Keratinocyte (primary cell): ENCODE measurements at regions not wholly inside any gene's neighbourhood (a gene's known extent, or its start where the extent isn't known, plus 50 kb on each side); places are given as distances from the start of the nearest gene placed in this dataset.

Experiments
- DNase-seq: peaks from one replicate; pipeline ENCODE4 v3.0.0-alpha.2; 2011; ENCODE audit warnings: low read depth, missing footprints, low spot score
- FAIRE-seq: peaks from 2 replicates; lab custom pipeline; 2011; peaks lifted over from hg19 to GRCh38; lab: Jason Lieb, UNC
- H2AFZ ChIP-seq: 2 replicates; pipeline ENCODE4 v1.6.0; 2012; ENCODE audit warnings: low read length, control low read depth, inconsistent platforms; ENCODE audit not compliant: control insufficient read depth
- H3K27ac ChIP-seq: 2 replicates; pipeline ENCODE4 v1.5.1; 2011; ENCODE audit warnings: low read length; ENCODE audit not compliant: control insufficient read depth, insufficient read depth
- H3K27me3 ChIP-seq: 3 replicates; pipeline ENCODE4 v1.6.0; 2011; ENCODE audit warnings: low read length; ENCODE audit not compliant: control insufficient read depth, insufficient read depth; ENCODE audit errors: extremely low read depth
- H3K36me3 ChIP-seq, 2 experiments: 2 replicates in 1 of 2; 3 replicates in 1 of 2; pipeline ENCODE4 v1.5.1; 2011; ENCODE audit warnings: low read length in 2 of 2, mild to moderate bottlenecking in 1 of 2; ENCODE audit not compliant: control insufficient read depth in 2 of 2, insufficient read depth in 2 of 2; ENCODE audit errors: extremely low read depth in 1 of 2
- H3K4me1 ChIP-seq: 3 replicates; pipeline ENCODE4 v1.5.1; 2011; ENCODE audit warnings: low read length; ENCODE audit not compliant: control insufficient read depth, insufficient read depth; ENCODE audit errors: extremely low read depth
- H3K4me2 ChIP-seq: 3 replicates; pipeline ENCODE4 v1.6.0; 2011; ENCODE audit warnings: low read depth, low read length; ENCODE audit not compliant: control insufficient read depth, insufficient read depth; ENCODE audit errors: extremely low read depth
- H3K4me3 ChIP-seq, 3 experiments: fragments of 200-600 bp in 1 of 3; sonication (generic) in 1 of 3; 2 replicates in 2 of 3; 3 replicates in 1 of 3; pipeline ENCODE4 v1.5.1; 2011 to 2016; ENCODE audit warnings: low read length in 3 of 3, mild to moderate bottlenecking in 3 of 3, control low read depth in 2 of 3, inconsistent platforms in 1 of 3, low read depth in 1 of 3, mixed read lengths in 1 of 3, mixed run types in 1 of 3, moderate library complexity in 1 of 3; ENCODE audit not compliant: control insufficient read depth in 2 of 3, insufficient read depth in 2 of 3; ENCODE audit errors: extremely low read depth in 1 of 3
- H3K79me2 ChIP-seq: 2 replicates; pipeline ENCODE4 v1.6.0; 2012; ENCODE audit warnings: low read length; ENCODE audit not compliant: control insufficient read depth, insufficient read depth
- H3K9ac ChIP-seq: 3 replicates; pipeline ENCODE4 v1.6.0; 2011; ENCODE audit warnings: low read length; ENCODE audit not compliant: control insufficient read depth, insufficient read depth; ENCODE audit errors: extremely low read depth
- H3K9me1 ChIP-seq: 3 replicates; pipeline ENCODE4 v1.6.0; 2011; ENCODE audit warnings: low read length; ENCODE audit not compliant: control insufficient read depth, insufficient read depth; ENCODE audit errors: extremely low read depth
- H3K9me3 ChIP-seq: 2 replicates; pipeline ENCODE4 v1.5.1; 2012; ENCODE audit warnings: low read depth, low read length; ENCODE audit not compliant: control insufficient read depth
- H4K20me1 ChIP-seq: 3 replicates; pipeline ENCODE4 v1.6.0; 2011; ENCODE audit warnings: low read length; ENCODE audit not compliant: control insufficient read depth, insufficient read depth; ENCODE audit errors: extremely low read depth
- EZH2 ChIP-seq: IDR thresholded peaks from one replicate; pipeline ENCODE4 v1.6.1; 2012; ENCODE audit warnings: inconsistent platforms, mild to moderate bottlenecking, low read length, moderate library complexity
- dilution Hi-C: fragments of 300-500 bp; cut with MboI; formaldehyde crosslinking; loops from one replicate; pipeline ENCODE4 v1.7.0; 2020; ENCODE audit warnings: low sequenced_read_pairs; ENCODE audit not compliant: extremely low pct_ligation_motif_present
- small RNA-seq, 3 experiments: library from RNA; depleted of rRNA; stranded (forward); fragments of <200 nt; gene quantifications; one replicate each; pipeline ENCODE3, GENCODE V24; 2012; ENCODE audit warnings: low read depth in 3 of 3, low replicate concordance in 1 of 3; ENCODE audit not compliant: insufficient read length in 3 of 3
- TF ChIP-seq, protein P1 (sequence below), 3 experiments: IDR thresholded peaks in 1 of 3; conservative IDR thresholded peaks in 1 of 3; optimal IDR thresholded peaks in 1 of 3; 2 replicates in 2 of 3; 3 replicates in 1 of 3; pipeline versions ENCODE3 to v1.5.1; 2011; ENCODE audit warnings: low read length in 3 of 3, mild to moderate bottlenecking in 3 of 3, moderate library complexity in 2 of 3, control low read depth in 1 of 3, inconsistent platforms in 1 of 3; ENCODE audit not compliant: insufficient read depth in 2 of 3; ENCODE audit errors: extremely low read depth in 1 of 3

DNA sequence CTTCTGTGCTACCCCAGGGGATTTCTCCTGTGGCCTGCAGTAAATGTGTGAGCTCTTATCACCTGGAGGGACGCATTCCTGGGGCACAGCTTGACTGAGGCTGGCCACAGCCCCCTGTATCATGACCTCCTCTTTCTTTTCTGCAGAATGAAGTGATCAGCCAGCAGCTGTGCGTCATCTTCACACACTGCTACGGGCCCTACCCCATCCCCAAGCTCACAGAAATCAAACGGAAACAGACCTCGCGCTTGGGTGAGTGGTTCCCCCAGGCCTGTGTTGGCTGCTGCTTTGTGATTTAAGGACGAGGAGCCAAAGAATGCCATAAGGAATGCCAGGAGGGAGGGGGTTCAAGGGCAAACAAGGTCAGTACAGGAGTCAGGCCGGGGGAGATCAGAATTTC lies 50.5 kb upstream of the PWP1 start:
- peaks cover 2% of the 10 kb centered on the region in 2 experiments for H3K36me3 ChIP-seq
- dilution Hi-C loops, result no loop called here
- no peak overlapping the region for H3K27ac ChIP-seq
- H3K9me3 ChIP-seq, result no peaks in the 10 kb centered on the region
- no peaks in the 10 kb centered on the region for H3K27me3 ChIP-seq
- H3K4me1 ChIP-seq, result peaks cover 4% of the 10 kb centered on the region
- no peak for TF ChIP-seq EZH2
- TF ChIP-seq, protein P1, sequence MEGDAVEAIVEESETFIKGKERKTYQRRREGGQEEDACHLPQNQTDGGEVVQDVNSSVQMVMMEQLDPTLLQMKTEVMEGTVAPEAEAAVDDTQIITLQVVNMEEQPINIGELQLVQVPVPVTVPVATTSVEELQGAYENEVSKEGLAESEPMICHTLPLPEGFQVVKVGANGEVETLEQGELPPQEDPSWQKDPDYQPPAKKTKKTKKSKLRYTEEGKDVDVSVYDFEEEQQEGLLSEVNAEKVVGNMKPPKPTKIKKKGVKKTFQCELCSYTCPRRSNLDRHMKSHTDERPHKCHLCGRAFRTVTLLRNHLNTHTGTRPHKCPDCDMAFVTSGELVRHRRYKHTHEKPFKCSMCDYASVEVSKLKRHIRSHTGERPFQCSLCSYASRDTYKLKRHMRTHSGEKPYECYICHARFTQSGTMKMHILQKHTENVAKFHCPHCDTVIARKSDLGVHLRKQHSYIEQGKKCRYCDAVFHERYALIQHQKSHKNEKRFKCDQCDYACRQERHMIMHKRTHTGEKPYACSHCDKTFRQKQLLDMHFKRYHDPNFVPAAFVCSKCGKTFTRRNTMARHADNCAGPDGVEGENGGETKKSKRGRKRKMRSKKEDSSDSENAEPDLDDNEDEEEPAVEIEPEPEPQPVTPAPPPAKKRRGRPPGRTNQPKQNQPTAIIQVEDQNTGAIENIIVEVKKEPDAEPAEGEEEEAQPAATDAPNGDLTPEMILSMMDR (optimal IDR thresholded peaks at IDR 0.05 in 1 of 3, IDR thresholded peaks at IDR 0.05 in 1 of 3, conservative IDR thresholded peaks at IDR 0.05 in 1 of 3; ENCODE audit: extremely low read depth in 1 of 3, insufficient read depth in 2 of 3, low read length in 3 of 3), result no peak
- no peak for DNase-seq
- H3K4me2 ChIP-seq, result no peak overlapping the region
- no peak overlapping the region for H3K4me3 ChIP-seq
- H3K9ac ChIP-seq, result no peak overlapping the region
- no peaks in the 10 kb centered on the region for H3K79me2 ChIP-seq
- H4K20me1 ChIP-seq, result no peaks in the 10 kb centered on the region
- H2AFZ ChIP-seq, result no peak overlapping the region
- FAIRE-seq, result no peak
- no peaks in the 10 kb centered on the region for H3K9me1 ChIP-seq

Small RNA genes in the stretch of these regions (small RNA-seq; reads per million reads assigned to genes)
- gene RF00284 (0 to 0.07 (median 0) reads per million in 3 experiments), gene RNA5SP371 (0 reads per million in 3 experiments)
